K562 (cell line): ENCODE measurements at regions not wholly inside any gene's neighbourhood (a gene's known extent, or its start where the extent isn't known, plus 50 kb on each side); places are given as distances from the start of the nearest gene placed in this dataset.

Experiments used
- ATAC-seq: fragments of 200-7000 bp; cut with Tn5 transposase; 3 replicates; pipeline ENCODE4 v1.9.1; 2020; ENCODE audit warnings: moderate library complexity
- BruUV-seq: library from RNA; stranded (reverse); fragments of 400-500 nt; replicated peaks from 2 replicates; lab custom pipeline; 2021; lab: Mats Ljungman, UMichigan
- CTCF ChIA-PET: fragments of 300-600 bp; formaldehyde crosslinking; extraction: SDS; loops from one replicate; lab custom pipeline; 2021; ENCODE audit warnings: low intra/inter-chr PET ratio; lab: Yijun Ruan, JAX
- POLR2A ChIA-PET: fragments of 300-600, 350-650 bp; sonication (Branson Sonifier 250); formaldehyde crosslinking; extraction: SDS; loops from one replicate; lab custom pipeline; 2021; ENCODE audit warnings: antibody characterized with exemption, inconsistent platforms; lab: Yijun Ruan, JAX
- DNase-seq, 4 experiments: peaks; one replicate each; pipeline versions ENCODE4 v3.0.0 to v3.0.0-alpha.2; 2011 to 2018; ENCODE audit warnings: low spot score in 3 of 4, mixed read lengths in 3 of 4; ENCODE audit errors: extremely low read depth in 1 of 4
- FAIRE-seq: peaks from 2 replicates; lab custom pipeline; 2011; peaks lifted over from hg19 to GRCh38; lab: Jason Lieb, UNC
- H2AFZ ChIP-seq: 2 replicates; pipeline ENCODE4 v1.6.0; 2011; ENCODE audit warnings: low read depth, low read length, control low read depth, inconsistent platforms
- H3K27ac ChIP-seq: fragments of 200-600 bp; 3 replicates; pipeline ENCODE4 v1.8.0; 2011; ENCODE audit warnings: low read depth, mild to moderate bottlenecking, control low read depth, inconsistent platforms, low read length, moderate library complexity, mixed read lengths; ENCODE audit errors: extremely low read depth
- H3K27me3 ChIP-seq, 2 experiments: fragments of 300-600 bp in 1 of 2; 2 replicates in 1 of 2; 3 replicates in 1 of 2; pipeline versions ENCODE4 v1.6.0 to v1.8.0; 2011; ENCODE audit warnings: inconsistent platforms in 2 of 2, low read length in 2 of 2, mild to moderate bottlenecking in 1 of 2, mixed read lengths in 1 of 2, moderate library complexity in 1 of 2; ENCODE audit not compliant: control insufficient read depth in 2 of 2, insufficient read depth in 2 of 2
- H3K36me3 ChIP-seq: fragments of 300-600 bp; 3 replicates; pipeline ENCODE4 v1.8.0; 2011; ENCODE audit warnings: mild to moderate bottlenecking, low read length, inconsistent platforms; ENCODE audit not compliant: control insufficient read depth, insufficient read depth
- H3K4me1 ChIP-seq, 2 experiments: fragments of 200-600 bp in 1 of 2; replicated peaks in 1 of 2; 2 replicates in 1 of 2; 3 replicates in 1 of 2; pipeline versions ENCODE4 v1.5.1 to v1.8.0; 2011; ENCODE audit warnings: inconsistent platforms in 2 of 2, low read length in 2 of 2, mild to moderate bottlenecking in 1 of 2, mixed read lengths in 1 of 2, moderate library complexity in 1 of 2; ENCODE audit not compliant: control insufficient read depth in 2 of 2, insufficient read depth in 2 of 2
- H3K4me2 ChIP-seq: 2 replicates; pipeline ENCODE4 v1.6.1; 2011; ENCODE audit warnings: low read length, control low read depth, inconsistent platforms, mixed read lengths; ENCODE audit not compliant: insufficient read depth
- H3K4me3 ChIP-seq: fragments of 200-600 bp; sonication (generic), shearing (Covaris generic); 2 replicates; pipeline ENCODE4 v1.5.1; 2016; ENCODE audit warnings: control low read depth, inconsistent platforms
- H3K79me2 ChIP-seq: fragments of 200-600 bp; 3 replicates; pipeline ENCODE4 v1.8.0; 2011; ENCODE audit warnings: low read length, inconsistent platforms; ENCODE audit not compliant: control insufficient read depth, insufficient read depth
- H3K9ac ChIP-seq, 2 experiments: 2 replicates each; pipeline versions ENCODE4 v1.6.0 to v1.6.1; 2011; ENCODE audit warnings: low read depth in 2 of 2, low read length in 2 of 2, control low read depth in 1 of 2, inconsistent platforms in 1 of 2, mild to moderate bottlenecking in 1 of 2, mixed read lengths in 1 of 2; ENCODE audit not compliant: insufficient read depth in 1 of 2
- H3K9me1 ChIP-seq: one replicate; pipeline ENCODE4 v1.6.0; 2011; ENCODE audit warnings: inconsistent platforms, mild to moderate bottlenecking, low read length, moderate library complexity; ENCODE audit not compliant: control insufficient read depth, insufficient read depth
- H3K9me3 ChIP-seq: replicated peaks from 2 replicates; pipeline ENCODE4 v1.5.1; 2011; ENCODE audit warnings: low read depth, low read length, inconsistent platforms; ENCODE audit not compliant: control insufficient read depth, insufficient read depth
- H4K20me1 ChIP-seq: replicated peaks from 2 replicates; pipeline ENCODE4 v1.6.1; 2011; ENCODE audit warnings: low read length, inconsistent platforms, mixed read lengths; ENCODE audit not compliant: control insufficient read depth, insufficient read depth
- CBX3 ChIP-seq, 2 experiments: IDR thresholded peaks; 1 replicate in 1 of 2; 2 replicates in 1 of 2; pipeline ENCODE4 v1.6.1; 2012; ENCODE audit warnings: inconsistent platforms in 2 of 2, low read length in 2 of 2, borderline replicate concordance in 1 of 2, control low read depth in 1 of 2
- CHCHD3 ChIP-seq: fragments of 250-450 bp; sonication (Bioruptor Pico); IDR thresholded peaks from 2 replicates; pipeline ENCODE4 v2.1.2; 2022; ENCODE audit warnings: mild to moderate bottlenecking
- HDAC8 ChIP-seq: fragments of 450-650 bp; IDR thresholded peaks from 2 replicates; pipeline ENCODE4 v1.6.1; 2016; ENCODE audit warnings: mild to moderate bottlenecking, missing genetic modification characterization, moderate library complexity, missing compliant biosample characterization
- LCOR ChIP-seq: sonication (generic); formaldehyde crosslinking; IDR thresholded peaks from 2 replicates; pipeline ENCODE4 v1.8.0; 2022; ENCODE audit warnings: mild to moderate bottlenecking, missing genetic modification reagents
- MAFF ChIP-seq: IDR thresholded peaks from 2 replicates; pipeline ENCODE4 v1.6.1; 2012; ENCODE audit warnings: low read length, improper control_type of control experiment
- NCOA6 ChIP-seq: fragments of 450-650 bp; IDR thresholded peaks from 2 replicates; pipeline ENCODE4 v1.6.1; 2017; ENCODE audit warnings: mild to moderate bottlenecking
- NR1H2 ChIP-seq: sonication (generic); formaldehyde crosslinking; IDR thresholded peaks from 2 replicates; pipeline ENCODE4 v1.4.0; 2020; ENCODE audit warnings: mild to moderate bottlenecking, missing genetic modification reagents
- POLR3G ChIP-seq: IDR thresholded peaks from 2 replicates; pipeline ENCODE4 v1.6.1; 2011; ENCODE audit not compliant: insufficient read length, insufficient replicate concordance; ENCODE audit errors: extremely low read depth
- PRPF4 ChIP-seq: fragments of 200-400 bp; formaldehyde crosslinking; IDR thresholded peaks from one replicate; pipeline ENCODE4 v1.6.1; 2017; ENCODE audit warnings: low read length, low read depth, mild to moderate bottlenecking; ENCODE audit not compliant: insufficient read depth, poor library complexity, severe bottlenecking
- RNF219 ChIP-seq: fragments of 250-450 bp; sonication (Bioruptor Pico); IDR thresholded peaks from 2 replicates; pipeline ENCODE4 v1.5.0; 2022; ENCODE audit warnings: mild to moderate bottlenecking
- ZNF12 ChIP-seq: sonication (generic); formaldehyde crosslinking; IDR thresholded peaks from 2 replicates; pipeline ENCODE4 v1.4.0; 2020; ENCODE audit warnings: mild to moderate bottlenecking, missing genetic modification reagents
- ZNF184 ChIP-seq: sonication (generic); formaldehyde crosslinking; IDR thresholded peaks from 2 replicates; pipeline ENCODE4 v1.5.0; 2020; ENCODE audit warnings: missing genetic modification reagents
- ZNF395 ChIP-seq: fragments of 200-800 bp; sonication (Bioruptor generic); IDR thresholded peaks from 2 replicates; pipeline ENCODE4 v1.6.1; 2017; ENCODE audit warnings: missing genetic modification characterization, missing compliant biosample characterization
- ZNF551 ChIP-seq: fragments of 250-450 bp; sonication (Bioruptor Pico); IDR thresholded peaks from 2 replicates; pipeline ENCODE4 v1.5.0; 2021; ENCODE audit warnings: mild to moderate bottlenecking, moderate library complexity
- ZNF764 ChIP-seq: fragments of 250-450 bp; sonication (Bioruptor Pico); IDR thresholded peaks from 2 replicates; pipeline ENCODE4 v1.4.0; 2020; ENCODE audit warnings: low read depth, mild to moderate bottlenecking, moderate library complexity
- ZNF780A ChIP-seq: fragments of 250-450 bp; sonication (Bioruptor Pico); IDR thresholded peaks from 2 replicates; pipeline ENCODE4 v1.5.0; 2021; ENCODE audit warnings: mild to moderate bottlenecking
- WGBS: fragments of 100-300 bp; shearing (Covaris generic); methylation state at CpG from one replicate; pipeline ENCODE4 v1.1.6; 2016; ENCODE audit warnings: low coverage, mixed read lengths; ENCODE audit not compliant: insufficient coverage; ENCODE audit errors: missing lambda C conversion rate; 5-methylcytosine and 5-hydroxymethylcytosine counted together
- in situ Hi-C: fragments of 300-500 bp; cut with MboI; formaldehyde crosslinking; loops from 4 replicates; pipeline ENCODE4 v1.15.0; 2018; ENCODE audit warnings: inconsistent platforms, mixed read lengths
- intact Hi-C: fragments of 100-400 bp; cut with micrococcal nuclease; formaldehyde crosslinking; loops from 2 replicates; pipeline ENCODE4 v1.14.2; 2022

- no peak for TF ChIP-seq RNF219 (CRISPR knock-in tag)
- TF ChIP-seq ZNF184 (CRISPR knock-in tag): no peak
- no peak for TF ChIP-seq ZNF764 (CRISPR knock-in tag)
- TF ChIP-seq ZNF395 (CRISPR knock-in tag): no peak
- no peak for TF ChIP-seq PRPF4
- no peak for TF ChIP-seq ZNF551
- no peak for TF ChIP-seq LCOR (CRISPR knock-in tag)
- TF ChIP-seq CHCHD3 (CRISPR knock-in tag): no peak
- TF ChIP-seq, all 486 proteins: peak for 0
Observed at GRCh38 chr10:43925793-43926192, 277.1 kb upstream of the ZNF32 start (continued).

GRCh38 chr10:43923328-43923727 is 274.6 kb upstream of the ZNF32 start:
- H3K9me1 ChIP-seq: no peaks in the 10 kb centered on the region
- H3K9me3 ChIP-seq: no peaks in the 10 kb centered on the region
- ChIA-PET POLR2A (no interaction called here), CTCF (no interaction called here)
- no TSS peak for BruUV-seq
- H2AFZ ChIP-seq: no peak overlapping the region
- WGBS: 3% methylated on average over 2 of the region's 2 CpGs
- no peaks in the 10 kb centered on the region; the same call in 1 of the 2 replicates for H4K20me1 ChIP-seq
- FAIRE-seq: no peak
- no peaks in the 10 kb centered on the region for H3K79me2 ChIP-seq
- TF ChIP-seq NCOA6 (no peak), ZNF12 (no peak), NR1H2 (no peak), POLR3G (no peak), CHCHD3 (CRISPR knock-in tag) (no peak), MAFF (no peak), ZNF780A (no peak), CBX3 (IDR thresholded peaks at IDR 0.05; ENCODE audit: borderline replicate concordance in 1 of 2, low read length in 2 of 2) (no peak), ZNF764 (CRISPR knock-in tag) (no peak), HDAC8 (tag) (no peak)
- no peak overlapping the region for H3K27ac ChIP-seq
- ATAC-seq: no peak
- H3K36me3 ChIP-seq: no peaks in the 10 kb centered on the region
- H3K9ac ChIP-seq: no peak overlapping the region
- intact Hi-C loops (no loop called here), in situ Hi-C loops (no loop called here)
- peaks cover 0 to 24% of the 10 kb centered on the region in 2 experiments; a peak in 2 of 5 replicates for H3K27me3 ChIP-seq
- no peak overlapping the region for H3K4me2 ChIP-seq
- H3K4me3 ChIP-seq: no peak overlapping the region
- DNase-seq: no peak
- H3K4me1 ChIP-seq: no peaks in the 10 kb centered on the region
